Kidney epithelial cell (primary cell): ENCODE measurements at regions not wholly inside any gene's neighbourhood (a gene's known extent, or its start where the extent isn't known, plus 50 kb on each side); places are given as distances from the start of the nearest gene placed in this dataset.

Experiments used
- DNase-seq: peaks from one replicate; pipeline ENCODE4 v3.0.0-alpha.2; 2010; ENCODE audit warnings: low read depth
- H3K27me3 ChIP-seq: 2 replicates; pipeline ENCODE4 v1.6.0; 2011; ENCODE audit warnings: low read length; ENCODE audit not compliant: control insufficient read depth, insufficient read depth
- H3K36me3 ChIP-seq: 2 replicates; pipeline ENCODE4 v1.5.1; 2011; ENCODE audit warnings: low read length; ENCODE audit not compliant: control insufficient read depth, insufficient read depth
- H3K4me3 ChIP-seq: 2 replicates; pipeline ENCODE4 v1.5.1; 2011; ENCODE audit warnings: low read depth, mild to moderate bottlenecking, control low read depth, low read length
- CTCF ChIP-seq: IDR thresholded peaks from 2 replicates; pipeline ENCODE4 v1.5.1; 2011; ENCODE audit warnings: mild to moderate bottlenecking, moderate library complexity, low read length, control low read depth, inconsistent platforms; ENCODE audit not compliant: insufficient read depth, poor library complexity, severe bottlenecking

- DNase-seq = no peak
- H3K27me3 ChIP-seq = no peaks in the 10 kb centered on the region
- H3K36me3 ChIP-seq = no peaks in the 10 kb centered on the region
- no peak for TF ChIP-seq CTCF
- no peak overlapping the region for H3K4me3 ChIP-seq
Observed at GRCh38 chr3:184643442-184643841, 68.4 kb downstream of the MAGEF1 start.

GRCh38 chr3:184642631-184643285, 69.1 kb downstream of the MAGEF1 start:
- TF ChIP-seq CTCF = no peak
- H3K4me3 ChIP-seq = no peak overlapping the region
- H3K36me3 ChIP-seq = no peaks in the 10 kb centered on the region
- H3K27me3 ChIP-seq = no peaks in the 10 kb centered on the region
- DNase-seq = no peak

- no peak for TF ChIP-seq CTCF
- no peak for DNase-seq
- no peaks in the 10 kb centered on the region for H3K27me3 ChIP-seq
- H3K36me3 ChIP-seq = no peaks in the 10 kb centered on the region
- no peak overlapping the region for H3K4me3 ChIP-seq
Observed at GRCh38 chr3:184641430-184641829, 70.4 kb downstream of the MAGEF1 start.

GRCh38 chr3:184639351-184639750, 72.5 kb downstream of the MAGEF1 start:
- Histone ChIP-seq H3K4me3 (no peak overlapping the region), H3K36me3 (no peaks in the 10 kb centered on the region), H3K27me3 (no peaks in the 10 kb centered on the region)
- no peak for TF ChIP-seq CTCF
- no peak for DNase-seq

GRCh38 chr3:184637705-184638104, 74.2 kb downstream of the MAGEF1 start:
- H3K27me3 ChIP-seq = no peaks in the 10 kb centered on the region
- H3K4me3 ChIP-seq = no peak overlapping the region
- no peak for TF ChIP-seq CTCF
- H3K36me3 ChIP-seq = no peaks in the 10 kb centered on the region
- no peak for DNase-seq

- no peaks in the 10 kb centered on the region for H3K27me3 ChIP-seq
- no peaks in the 10 kb centered on the region for H3K36me3 ChIP-seq
- DNase-seq = peak; percentile 72
- H3K4me3 ChIP-seq = no peak overlapping the region
- no peak for TF ChIP-seq CTCF
Observed at GRCh38 chr3:184636741-184637316, 75.0 kb downstream of the MAGEF1 start.
